ENCODE measurements at regions not wholly inside any gene's neighbourhood (a gene's known extent, or its start where the extent isn't known, plus 50 kb on each side); places are given as distances from the start of the nearest gene placed in this dataset.

- DNase-seq (ENCODE audit: low read depth): no peak
- no peak for TF ChIP-seq CTCF (conservative IDR thresholded peaks at IDR 0.05; ENCODE audit: low read depth, low read length)
- H3K4me3 ChIP-seq (ENCODE audit: low read length): no peak overlapping the region
These were observed 692.9 kb upstream of the EEF2KMT start for GRCh38 chr16:5790512-5790911.

GRCh38 chr16:5789033-5789432 is 691.4 kb upstream of the EEF2KMT start:
- no peak for TF ChIP-seq CTCF (conservative IDR thresholded peaks at IDR 0.05; ENCODE audit: low read depth, low read length)
- DNase-seq (ENCODE audit: low read depth): no peak

GRCh38 chr16:5781436-5781835 is 683.8 kb upstream of the EEF2KMT start:
- DNase-seq (ENCODE audit: low read depth): no peak
- TF ChIP-seq CTCF (conservative IDR thresholded peaks at IDR 0.05; ENCODE audit: low read depth, low read length): no peak
- no peak overlapping the region for H3K4me3 ChIP-seq (ENCODE audit: low read length)

More at GRCh38 chr16:5789033-5789432, 691.4 kb upstream of the EEF2KMT start:
- H3K4me3 ChIP-seq (ENCODE audit: low read length): no peak overlapping the region

- H3K4me3 ChIP-seq (ENCODE audit: low read length): no peak overlapping the region
- TF ChIP-seq CTCF (conservative IDR thresholded peaks at IDR 0.05; ENCODE audit: low read depth, low read length): no peak
- no peak for DNase-seq (ENCODE audit: low read depth)
These were observed 679.3 kb upstream of the EEF2KMT start for GRCh38 chr16:5776876-5777275.

- H3K4me3 ChIP-seq (ENCODE audit: low read length): no peak overlapping the region
- TF ChIP-seq CTCF (conservative IDR thresholded peaks at IDR 0.05; ENCODE audit: low read depth, low read length): no peak
These were observed 678.3 kb upstream of the EEF2KMT start for GRCh38 chr16:5775916-5776315.

GRCh38 chr16:5770118-5770517 is 672.5 kb upstream of the EEF2KMT start:
- no peak for TF ChIP-seq CTCF (conservative IDR thresholded peaks at IDR 0.05; ENCODE audit: low read depth, low read length)
- DNase-seq (ENCODE audit: low read depth): no peak

More at GRCh38 chr16:5775916-5776315, 678.3 kb upstream of the EEF2KMT start:
- no peak for DNase-seq (ENCODE audit: low read depth)

GRCh38 chr16:5769513-5769912 is 671.9 kb upstream of the EEF2KMT start:
- no peak overlapping the region for H3K4me3 ChIP-seq (ENCODE audit: low read length)
- no peak for TF ChIP-seq CTCF (conservative IDR thresholded peaks at IDR 0.05; ENCODE audit: low read depth, low read length)

More at GRCh38 chr16:5770118-5770517, 672.5 kb upstream of the EEF2KMT start:
- no peak overlapping the region for H3K4me3 ChIP-seq (ENCODE audit: low read length)

More at GRCh38 chr16:5769513-5769912, 671.9 kb upstream of the EEF2KMT start:
- DNase-seq (ENCODE audit: low read depth): no peak
